SK-N-SH (cell line): ENCODE measurements at regions not wholly inside any gene's neighbourhood (a gene's known extent, or its start where the extent isn't known, plus 50 kb on each side); places are given as distances from the start of the nearest gene placed in this dataset.
A peak's percentile ranks its signal among the peaks of the same experiment; 100 is the strongest.
"Not testable (repeated sequence)": the region's sequence is repeated elsewhere in the genome, so short reads cannot be mapped to it uniquely, and the experiment has no call there.

ENCODE experiments used
- CTCF ChIA-PET: fragments of 300-600, 350-600 bp; formaldehyde crosslinking; extraction: SDS; loops from one replicate; lab custom pipeline; 2021; lab: Yijun Ruan, JAX
- POLR2A ChIA-PET: fragments of 350-600 bp; sonication (Branson Sonifier 250); formaldehyde crosslinking; extraction: SDS; loops from one replicate; lab custom pipeline; 2020; ENCODE audit warnings: antibody characterized with exemption, inconsistent platforms; lab: Yijun Ruan, JAX
- DNase-seq: peaks from one replicate; pipeline ENCODE4 v3.0.0; 2012
- H2AFZ ChIP-seq: fragments of 200-600 bp; sonication (generic); 2 replicates; pipeline ENCODE4 v1.8.1; 2016; ENCODE audit warnings: antibody characterized with exemption, mild to moderate bottlenecking, low read depth
- H3F3A ChIP-seq: fragments of 200-600 bp; sonication (generic); replicated peaks from 2 replicates; pipeline ENCODE3; 2016; ENCODE audit warnings: antibody characterized with exemption, mild to moderate bottlenecking; ENCODE audit not compliant: insufficient read depth
- H3K27ac ChIP-seq, 2 experiments: fragments of 200-500 bp in 1 of 2; fragments of 200-600 bp in 1 of 2; sonication (Bioruptor generic) in 1 of 2; sonication (generic), shearing (Covaris generic) in 1 of 2; 2 replicates each; pipeline versions ENCODE4 v1.5.1 to v1.6.1; 2014 to 2016; ENCODE audit warnings: low read depth in 2 of 2, inconsistent platforms in 1 of 2, low read length in 1 of 2, mild to moderate bottlenecking in 1 of 2, mixed read lengths in 1 of 2
- H3K27me3 ChIP-seq: fragments of 200-600 bp; sonication (generic), shearing (Covaris generic); 2 replicates; pipeline ENCODE4 v1.6.1; 2016; ENCODE audit warnings: mixed run types; ENCODE audit not compliant: insufficient read depth
- H3K36me3 ChIP-seq, 2 experiments: fragments of 200-500 bp in 1 of 2; fragments of 200-600 bp in 1 of 2; sonication (Bioruptor generic) in 1 of 2; sonication (generic) in 1 of 2; replicated peaks in 1 of 2; 2 replicates each; pipeline versions ENCODE3 to v1.5.1; 2014 to 2016; ENCODE audit warnings: low read length in 1 of 2, mild to moderate bottlenecking in 1 of 2; ENCODE audit not compliant: insufficient read depth in 2 of 2, control insufficient read depth in 1 of 2
- H3K4me1 ChIP-seq, 2 experiments: fragments of 200-500 bp in 1 of 2; fragments of 200-600 bp in 1 of 2; sonication (Bioruptor generic) in 1 of 2; sonication (generic), shearing (Covaris generic) in 1 of 2; 2 replicates each; pipeline versions ENCODE4 v1.5.1 to v1.6.1; 2014 to 2016; ENCODE audit warnings: low read depth in 1 of 2, low read length in 1 of 2, mixed run types in 1 of 2; ENCODE audit not compliant: insufficient read depth in 2 of 2, control insufficient read depth in 1 of 2
- H3K4me2 ChIP-seq: fragments of 200-600 bp; sonication (generic), shearing (Covaris generic); 2 replicates; pipeline ENCODE4 v1.6.1; 2017; ENCODE audit warnings: mixed run types
- H3K4me3 ChIP-seq, 2 experiments: fragments of 200-500 bp in 1 of 2; fragments of 200-600 bp in 1 of 2; sonication (Bioruptor generic) in 1 of 2; sonication (generic), shearing (Covaris generic) in 1 of 2; 2 replicates each; pipeline versions ENCODE4 v1.5.1 to v1.8.1; 2014 to 2016; ENCODE audit warnings: low read depth in 2 of 2, inconsistent platforms in 1 of 2, low read length in 1 of 2, mild to moderate bottlenecking in 1 of 2, mixed read lengths in 1 of 2, moderate library complexity in 1 of 2
- H3K79me2 ChIP-seq: fragments of 200-600 bp; sonication (generic); 2 replicates; pipeline ENCODE4 v1.8.1; 2017; ENCODE audit warnings: mild to moderate bottlenecking; ENCODE audit not compliant: insufficient read depth
- H3K9ac ChIP-seq: fragments of 200-600 bp; sonication (generic); 2 replicates; pipeline ENCODE4 v1.6.1; 2017; ENCODE audit warnings: mixed run types
- H3K9me2 ChIP-seq: fragments of 200-600 bp; sonication (generic); 2 replicates; pipeline ENCODE4 v1.6.1; 2017; ENCODE audit warnings: mixed run types
- H3K9me3 ChIP-seq: fragments of 200-600 bp; sonication (generic); 2 replicates; pipeline ENCODE4 v1.6.1; 2017; ENCODE audit warnings: mixed run types, mild to moderate bottlenecking, moderate library complexity
- H4K20me1 ChIP-seq: fragments of 200-600 bp; sonication (generic); 2 replicates; pipeline ENCODE4 v1.6.1; 2017; ENCODE audit warnings: mild to moderate bottlenecking, mixed run types; ENCODE audit not compliant: insufficient read depth
- EP300 ChIP-seq, 2 experiments: IDR thresholded peaks; 2 replicates each; pipeline versions ENCODE4 v1.4.0 to v1.6.1; 2012; ENCODE audit warnings: borderline replicate concordance in 1 of 2, low read depth in 1 of 2, low read length in 1 of 2
- GATA2 ChIP-seq: sonication (generic); formaldehyde crosslinking; IDR thresholded peaks from 2 replicates; pipeline ENCODE4 v1.5.0; 2020; ENCODE audit warnings: mild to moderate bottlenecking, missing genetic modification reagents
- JUND ChIP-seq: IDR thresholded peaks from 2 replicates; pipeline ENCODE4 v1.4.0; 2012
- MXI1 ChIP-seq: IDR thresholded peaks from 2 replicates; pipeline ENCODE4 v1.6.1; 2012; ENCODE audit warnings: mild to moderate bottlenecking, low read depth, low read length, improper control_type of control experiment
- NRF1 ChIP-seq: IDR thresholded peaks from 2 replicates; pipeline ENCODE4 v1.6.1; 2012; ENCODE audit warnings: low read depth, mild to moderate bottlenecking, low read length
- SIN3A ChIP-seq: IDR thresholded peaks from 2 replicates; pipeline ENCODE4 v1.6.1; 2012; ENCODE audit warnings: low read depth, mild to moderate bottlenecking, low read length, moderate library complexity, borderline replicate concordance
- TEAD4 ChIP-seq: IDR thresholded peaks from 2 replicates; pipeline ENCODE4 v1.4.0; 2012; ENCODE audit warnings: mild to moderate bottlenecking, borderline replicate concordance; ENCODE audit not compliant: insufficient read depth
- USF1 ChIP-seq: IDR thresholded peaks from 2 replicates; pipeline ENCODE4 v1.4.0; 2012; ENCODE audit warnings: low read depth, borderline replicate concordance
- USF2 ChIP-seq: fragments of 150-350 bp; IDR thresholded peaks from 2 replicates; pipeline ENCODE4 v1.6.1; 2017; ENCODE audit warnings: antibody characterized with exemption, low read length, low read depth, borderline replicate concordance
- YY1 ChIP-seq: IDR thresholded peaks from 2 replicates; pipeline ENCODE4 v1.4.0; 2012; ENCODE audit warnings: low read depth, mild to moderate bottlenecking
- WGBS: methylation state at CpG from one replicate; pipeline ENCODE4 v1.1.6; 2017; ENCODE audit warnings: low lambda C conversion rate; 5-methylcytosine and 5-hydroxymethylcytosine counted together

GRCh38 chr3:150342896-150343467, 65.1 kb upstream of the TSC22D2 start:
- 94% methylated on average over 2 of the region's 2 CpGs for WGBS
- Histone ChIP-seq H4K20me1 (no peaks in the 10 kb centered on the region), H3K27me3 (no peaks in the 10 kb centered on the region), H3K4me2 (no peak overlapping the region), H3K9me3 (no peaks in the 10 kb centered on the region), H3K9me2 (no peaks in the 10 kb centered on the region), H3K4me3 (no peak overlapping the region), H3K36me3 (no peaks in the 10 kb centered on the region), H3K79me2 (no peaks in the 10 kb centered on the region), H3F3A (no peaks in the 10 kb centered on the region), H3K27ac (no peak overlapping the region), H2AFZ (no peak overlapping the region), H3K9ac (no peak overlapping the region), H3K4me1 (peaks cover 20 to 21% of the 10 kb centered on the region in 2 experiments)
- POLR2A ChIA-PET: no interaction called here
- TF ChIP-seq YY1 (no peak), JUND (no peak), NRF1 (no peak), USF2 (no peak), TEAD4 (no peak), SIN3A (no peak), EP300 (IDR thresholded peaks at IDR 0.05; ENCODE audit: borderline replicate concordance in 1 of 2, low read depth in 1 of 2, low read length in 1 of 2) (no peak)
- CTCF ChIA-PET: no interaction called here
- no peak for DNase-seq

- TF ChIP-seq USF1 (no peak), TEAD4 (no peak), MXI1 (peak; percentile 61), GATA2 (CRISPR knock-in tag) (peak; percentile 7; the same call in 1 of the 2 replicates)
- Histone ChIP-seq H3K9me2 (no peaks in the 10 kb centered on the region), H3K9ac (no peak overlapping the region), H3K4me1 (peaks cover 10 to 11% of the 10 kb centered on the region in 2 experiments), H3K9me3 (peaks cover 8% of the 10 kb centered on the region; the same call in 1 of the 2 replicates), H4K20me1 (no peaks in the 10 kb centered on the region), H2AFZ (no peak overlapping the region), H3K36me3 (peaks cover 0 to 3% of the 10 kb centered on the region in 2 experiments), H3K27ac (no peak overlapping the region; a peak in 1 of 4 replicates), H3K4me3 (no peak overlapping the region), H3K79me2 (no peaks in the 10 kb centered on the region), H3K4me2 (no peak overlapping the region), H3F3A (no peaks in the 10 kb centered on the region), H3K27me3 (no peaks in the 10 kb centered on the region)
- peak; percentile 42 for DNase-seq
- ChIA-PET CTCF (no interaction called here), POLR2A (no interaction called here)
- 81% methylated on average over 3 of the region's 3 CpGs for WGBS
Measured at GRCh38 chr3:150341891-150342290, 66.2 kb upstream of the TSC22D2 start.

GRCh38 chr3:150336363-150336762, 71.7 kb upstream of the TSC22D2 start:
- H3K27me3 ChIP-seq, H3K4me1 ChIP-seq, H3K9ac ChIP-seq, H3K9me3 ChIP-seq, DNase-seq, H3K9me2 ChIP-seq, H3K4me2 ChIP-seq, H3K79me2 ChIP-seq, H3F3A ChIP-seq, H4K20me1 ChIP-seq, H3K4me3 ChIP-seq, H2AFZ ChIP-seq, H3K36me3 ChIP-seq, H3K27ac ChIP-seq, POLR2A ChIA-PET: not testable (repeated sequence)
- CTCF ChIA-PET: interaction anchor here (1.1 to 1.2 kb wide), 2 partner anchors 50 to 73 kb away, joined by 3 read pairs; no protein-coding TSS in a partner anchor
- WGBS: 93% methylated on average over 9 of the region's 9 CpGs
